ENCODE measurements at regions not wholly inside any gene's neighbourhood (a gene's known extent, or its start where the extent isn't known, plus 50 kb on each side); places are given as distances from the start of the nearest gene placed in this dataset.
"Not testable (repeated sequence)": the region's sequence is repeated elsewhere in the genome, so short reads cannot be mapped to it uniquely, and the experiment has no call there.

GRCh38 chr17:43345515-43345914 lies 53.3 kb upstream of the ARL4D start:
- not testable (repeated sequence) for DNase-seq

DNA sequence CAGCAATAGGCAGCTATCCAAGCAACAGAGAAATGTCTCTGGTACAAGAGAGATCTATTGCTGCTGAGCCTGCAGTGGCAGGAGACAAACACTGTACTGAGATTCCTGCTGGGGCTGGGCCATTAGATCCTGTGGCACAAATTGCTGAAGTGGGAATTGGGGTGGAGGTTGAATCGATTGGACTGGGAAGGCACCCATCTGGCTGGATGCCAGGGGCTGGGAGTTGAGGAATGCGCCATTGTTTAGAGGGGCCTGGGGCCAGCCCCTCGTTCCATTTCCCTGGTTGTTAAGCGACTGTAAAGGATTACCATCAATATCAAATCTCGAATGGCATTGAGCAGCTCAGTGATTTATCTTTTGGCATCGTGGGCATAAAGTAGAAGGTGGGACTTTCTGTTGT lies 54.1 kb upstream of the ARL4D start:
- DNase-seq = no peak

DNA sequence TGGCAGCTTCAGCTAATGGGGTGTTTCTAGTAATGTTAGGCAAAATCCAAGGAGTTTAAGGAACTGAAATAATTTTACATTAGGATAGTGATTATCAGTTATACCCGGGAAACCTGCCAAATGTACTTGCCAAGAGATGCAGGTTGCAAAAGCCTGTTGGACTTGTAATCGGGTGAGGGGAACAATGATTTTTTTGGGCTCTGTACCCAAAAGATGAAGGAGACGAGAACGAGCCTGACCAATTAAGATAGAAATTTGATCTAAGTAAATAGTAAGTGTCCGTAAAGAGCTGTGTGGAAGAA lies 56.3 kb upstream of the ARL4D start:
- no peak for DNase-seq

- no peak for DNase-seq
Measured at GRCh38 chr17:43341715-43342588, 56.8 kb upstream of the ARL4D start.

DNA sequence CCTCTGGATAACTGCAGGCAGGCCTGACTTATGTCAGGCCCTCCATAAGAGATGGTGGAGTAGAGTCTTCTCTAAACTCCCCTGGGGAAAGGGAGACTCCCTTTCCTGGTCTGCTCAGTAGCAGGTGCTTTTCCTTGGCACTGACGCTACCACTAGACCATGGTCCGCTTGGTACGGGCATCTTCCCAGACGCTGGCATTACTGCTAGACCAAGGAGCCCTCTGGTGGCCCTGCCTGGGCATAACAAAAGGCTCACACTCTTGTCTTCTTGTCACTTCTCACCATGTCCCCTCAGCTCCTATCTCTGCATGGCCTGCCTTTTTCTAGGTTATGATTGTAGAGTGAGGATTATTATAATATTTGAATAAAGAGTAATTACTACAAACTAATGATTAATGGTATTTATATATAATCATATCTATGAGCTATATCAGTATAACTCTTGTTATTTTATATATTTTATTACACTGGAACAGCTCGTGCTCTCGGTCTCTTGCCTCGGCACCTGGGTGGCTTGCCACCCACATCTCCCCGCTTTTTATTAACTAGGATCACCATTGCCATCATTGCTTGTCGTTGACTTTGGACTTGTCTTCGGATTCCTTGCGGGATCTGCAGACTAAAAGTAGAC lies 59.8 kb upstream of the ARL4D start:
- peak; percentile 83 for DNase-seq

DNA sequence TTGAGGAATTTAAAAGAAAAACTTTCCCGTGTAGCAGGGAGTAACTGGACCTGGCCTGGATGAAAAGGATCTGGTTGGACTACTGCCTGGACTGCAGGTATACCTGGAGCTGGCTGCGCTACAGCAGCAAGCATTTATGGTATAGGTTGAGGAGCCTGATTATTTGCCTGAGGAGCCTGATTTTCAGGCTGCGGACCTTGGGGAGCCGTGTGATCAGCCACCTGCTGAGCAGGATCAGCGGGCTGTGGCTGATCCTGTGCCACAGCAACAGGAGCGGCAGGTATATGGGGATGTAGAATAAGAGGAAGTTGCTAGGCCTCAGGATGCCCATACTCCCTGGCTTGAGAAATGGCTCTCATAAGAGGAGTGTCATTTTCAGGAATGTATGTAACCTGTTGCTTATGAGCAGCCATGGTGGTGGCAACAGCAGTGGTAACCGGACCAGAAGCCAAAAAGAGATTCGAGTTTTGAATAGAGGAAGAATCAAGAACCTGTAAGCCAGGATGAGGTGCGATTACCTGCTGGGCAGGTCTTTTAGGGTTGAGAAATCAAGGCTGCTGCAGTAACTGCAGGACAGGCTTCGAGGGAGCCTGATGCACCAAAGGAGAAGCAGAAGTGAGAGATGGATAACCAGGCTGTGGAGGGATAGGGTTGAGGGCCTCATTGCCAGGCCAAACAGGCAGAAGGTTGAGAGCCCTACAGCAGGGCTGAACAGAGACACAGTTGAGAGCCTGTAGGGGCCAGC lies 60.9 kb upstream of the ARL4D start:
- no peak for DNase-seq

DNA sequence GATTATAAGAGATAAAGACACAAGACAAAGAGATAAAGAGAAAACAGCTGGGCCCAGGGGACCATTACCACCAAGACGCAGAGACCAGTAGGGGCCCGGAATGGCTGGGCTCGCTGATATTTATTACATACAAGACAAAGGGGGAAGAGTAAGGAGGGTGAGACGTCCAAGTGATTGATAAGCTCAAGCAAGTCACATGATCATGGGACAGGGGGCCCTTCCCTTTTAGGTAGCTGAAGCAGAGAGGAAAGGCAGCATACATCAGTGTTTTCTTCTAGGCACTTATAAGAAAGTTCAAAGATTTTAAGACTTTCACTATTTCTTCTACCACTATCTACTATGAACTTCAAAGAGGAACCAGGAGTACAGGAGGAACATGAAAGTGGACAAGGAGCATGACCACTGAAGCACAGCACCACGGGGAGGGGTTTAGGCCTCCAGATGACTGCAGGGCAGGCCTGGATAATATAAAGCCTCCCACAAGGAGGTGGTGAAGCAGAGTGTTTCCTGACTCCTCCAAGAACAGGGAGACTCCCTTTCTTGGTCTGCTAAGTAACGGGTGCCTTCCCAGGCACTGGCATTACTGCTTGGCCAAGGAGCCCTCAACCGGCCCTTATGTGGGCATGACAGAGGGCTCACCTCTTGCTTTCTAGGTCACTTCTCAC lies 63.9 kb upstream of the ARL4D start:
- no peak for DNase-seq

DNA sequence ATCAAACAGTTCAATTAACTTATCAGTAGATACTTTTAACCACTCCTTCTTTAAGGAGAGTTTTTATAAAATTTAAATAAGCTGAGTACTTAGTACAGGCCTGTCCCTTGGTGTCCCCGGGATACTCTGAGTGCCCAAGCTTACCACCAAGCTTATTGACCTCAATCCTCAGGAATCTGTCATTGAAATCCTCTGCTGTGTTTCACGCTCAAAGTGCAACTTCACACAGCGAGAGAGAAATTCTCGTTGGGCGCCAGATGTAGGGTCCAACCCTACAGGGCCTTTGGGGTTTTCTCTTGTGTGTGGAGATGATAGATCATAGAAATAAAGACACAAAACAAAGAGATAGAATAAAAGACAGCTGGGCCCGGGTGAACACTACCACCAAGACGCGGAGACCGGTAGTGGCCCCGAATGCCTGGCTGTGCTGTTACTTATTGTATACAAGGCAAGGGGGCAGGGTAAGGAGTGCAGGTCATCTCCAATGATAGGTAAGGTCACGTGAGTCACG lies 65.3 kb upstream of the ARL4D start:
- no peak for DNase-seq

DNA sequence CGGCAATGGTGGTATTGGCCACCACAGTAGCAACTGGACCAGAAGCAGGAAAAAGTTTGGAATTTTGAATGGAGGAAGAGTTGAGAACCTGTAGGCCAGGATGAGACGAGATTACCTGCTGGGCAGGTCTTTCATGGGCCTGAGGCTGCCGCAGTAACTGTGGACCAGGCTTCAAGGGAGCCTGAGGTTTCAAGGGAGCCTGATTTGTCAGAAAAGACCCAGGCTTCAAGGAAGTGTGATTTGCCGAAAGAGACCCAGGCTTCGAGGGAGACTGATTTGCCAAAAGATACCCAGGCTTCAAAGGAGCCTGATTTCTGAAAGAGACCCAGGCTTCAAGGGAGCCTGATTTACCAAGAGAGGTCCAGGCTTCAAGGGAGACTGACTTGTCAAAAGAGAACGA lies 66.6 kb upstream of the ARL4D start:
- no peak for DNase-seq

DNA sequence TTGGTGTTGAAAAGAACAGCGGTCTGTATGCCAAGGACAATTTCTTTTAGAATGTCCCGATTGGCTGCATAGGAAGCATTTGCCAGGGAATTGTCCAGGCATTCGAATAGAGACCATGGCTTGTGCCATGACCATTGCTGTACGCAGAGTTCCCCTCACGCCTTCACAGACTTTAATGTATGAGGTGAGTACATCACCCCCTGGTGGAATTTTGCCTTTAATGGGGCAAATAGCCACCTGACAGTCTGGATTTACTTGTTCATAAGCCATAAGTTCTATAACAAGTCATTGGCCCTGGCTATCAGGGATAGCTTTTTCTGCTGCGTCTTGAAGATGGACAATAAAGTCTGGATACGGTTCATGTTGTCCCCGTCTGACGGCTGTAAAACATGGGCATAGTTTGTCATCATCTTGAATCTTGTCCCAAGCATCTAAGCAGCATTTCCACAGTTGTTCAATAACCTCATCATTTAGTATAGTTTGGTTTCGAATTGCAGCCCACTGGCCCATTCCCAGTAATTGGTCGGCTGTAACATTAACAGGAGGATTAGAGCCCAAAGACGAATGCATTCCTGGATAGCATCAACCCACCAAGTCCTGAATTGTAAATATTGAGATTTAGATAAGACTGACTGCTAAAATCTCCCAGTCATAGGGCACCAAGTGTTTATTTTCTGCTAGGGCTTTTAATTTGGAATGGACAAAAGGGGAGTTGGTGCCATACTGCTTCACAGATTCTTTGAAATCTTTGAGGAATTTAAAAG lies 67.7 kb upstream of the ARL4D start:
- DNase-seq = peak; percentile 42

DNA sequence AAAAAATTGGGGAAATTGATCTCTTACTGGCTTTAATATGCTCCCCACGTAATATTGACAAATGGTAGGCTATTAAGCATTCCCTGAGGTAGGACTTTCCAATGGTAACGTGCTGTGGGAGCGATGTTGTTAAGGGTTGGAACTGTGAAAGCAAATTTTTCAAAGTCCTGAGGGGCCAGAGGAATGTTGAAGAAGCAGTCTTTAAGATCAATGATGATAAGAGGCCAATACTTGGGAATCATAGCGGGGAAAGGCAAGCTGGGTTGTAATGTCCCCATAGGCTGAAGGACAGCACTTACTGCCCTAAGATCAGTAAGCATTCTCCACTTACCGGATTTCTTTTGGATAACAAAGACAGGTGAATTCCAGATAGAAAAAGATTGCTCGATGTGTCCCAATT lies 69.6 kb upstream of the ARL4D start:
- DNase-seq = no peak

DNA sequence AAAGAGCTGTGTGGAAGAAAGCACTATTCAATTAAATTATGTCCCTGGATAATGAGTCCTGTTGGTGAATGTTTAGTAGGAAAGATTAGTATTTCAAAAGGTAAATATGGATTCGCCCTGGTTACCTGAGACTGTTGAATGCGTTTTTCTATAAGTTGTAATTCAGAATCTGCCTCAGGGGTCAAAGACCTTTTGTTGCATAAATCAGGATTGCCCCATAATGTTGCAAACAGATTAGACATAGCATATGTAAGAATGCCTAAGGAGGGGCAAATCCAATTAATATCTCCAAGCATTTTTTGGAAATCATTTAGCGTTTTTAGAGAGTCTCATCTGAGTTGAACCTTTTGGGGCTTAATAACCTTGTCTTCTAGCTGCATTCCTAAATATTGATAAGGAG lies 70.1 kb upstream of the ARL4D start:
- no peak for DNase-seq

DNA sequence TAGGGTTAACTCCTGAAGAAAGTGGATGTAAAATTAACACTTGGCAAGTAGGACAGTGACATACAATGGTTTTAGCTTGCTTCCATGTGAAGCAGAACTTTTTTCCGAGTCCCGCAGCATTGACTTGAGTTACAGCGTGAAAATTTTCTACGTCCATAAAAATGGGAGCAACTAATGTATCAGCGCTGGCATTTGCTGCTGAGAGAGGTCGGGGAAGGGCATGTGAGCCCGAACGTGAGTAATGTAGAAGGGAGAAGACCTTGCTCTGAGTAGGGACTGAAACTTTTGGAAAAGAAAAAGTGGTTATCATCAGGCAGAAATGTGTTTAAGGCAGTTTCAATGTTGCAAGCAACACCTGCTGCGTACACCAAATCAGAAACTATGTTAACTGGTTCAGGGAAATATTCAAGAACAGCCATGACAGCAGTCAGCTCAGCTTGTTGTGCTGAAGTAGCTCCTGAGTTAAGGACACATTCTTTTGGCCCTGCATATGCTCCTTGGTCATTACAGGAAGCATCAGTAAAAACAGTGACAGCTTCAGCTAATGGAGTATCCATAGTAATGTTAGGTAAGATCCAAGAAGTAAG lies 70.9 kb upstream of the ARL4D start:
- no peak for DNase-seq

- no peak for DNase-seq
Measured at GRCh38 chr17:43327421-43327820, 71.4 kb upstream of the ARL4D start.

DNA sequence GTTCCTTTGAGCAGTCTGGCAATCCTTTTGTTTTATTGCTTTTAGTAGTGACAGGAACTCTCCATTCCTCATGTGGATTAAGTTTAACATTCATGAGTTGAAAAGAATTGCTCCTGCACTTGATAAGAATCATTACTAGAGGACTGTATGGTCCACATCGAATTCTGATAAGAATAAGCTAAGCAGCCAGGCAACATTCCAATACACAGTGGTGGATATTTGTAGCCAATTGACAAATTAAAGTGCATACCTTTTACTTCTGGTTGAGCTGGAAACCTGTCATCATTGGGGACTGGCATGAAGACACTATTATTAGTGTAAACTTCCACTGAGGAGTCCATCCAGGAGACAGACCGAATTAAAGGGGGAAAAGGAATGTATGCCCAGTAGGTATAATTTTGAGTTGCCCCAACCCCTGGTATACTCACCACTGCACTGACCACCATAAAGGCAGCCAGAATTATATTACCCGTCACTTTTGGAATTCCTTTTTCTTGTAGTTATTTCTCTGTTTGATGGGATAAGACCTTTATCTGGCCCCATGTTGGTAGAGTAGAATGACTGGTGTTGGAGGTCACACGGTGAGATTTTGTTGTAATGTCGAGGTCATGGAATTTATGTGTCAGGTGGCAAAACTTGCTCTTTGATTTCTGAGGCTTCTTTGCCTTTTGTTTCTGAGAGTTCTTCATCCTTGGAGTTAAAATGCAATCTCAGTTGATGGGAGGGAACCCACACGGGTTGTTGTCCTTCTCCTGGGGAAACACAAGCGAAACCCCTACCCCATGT lies 72.1 kb upstream of the ARL4D start:
- no peak for DNase-seq

DNA sequence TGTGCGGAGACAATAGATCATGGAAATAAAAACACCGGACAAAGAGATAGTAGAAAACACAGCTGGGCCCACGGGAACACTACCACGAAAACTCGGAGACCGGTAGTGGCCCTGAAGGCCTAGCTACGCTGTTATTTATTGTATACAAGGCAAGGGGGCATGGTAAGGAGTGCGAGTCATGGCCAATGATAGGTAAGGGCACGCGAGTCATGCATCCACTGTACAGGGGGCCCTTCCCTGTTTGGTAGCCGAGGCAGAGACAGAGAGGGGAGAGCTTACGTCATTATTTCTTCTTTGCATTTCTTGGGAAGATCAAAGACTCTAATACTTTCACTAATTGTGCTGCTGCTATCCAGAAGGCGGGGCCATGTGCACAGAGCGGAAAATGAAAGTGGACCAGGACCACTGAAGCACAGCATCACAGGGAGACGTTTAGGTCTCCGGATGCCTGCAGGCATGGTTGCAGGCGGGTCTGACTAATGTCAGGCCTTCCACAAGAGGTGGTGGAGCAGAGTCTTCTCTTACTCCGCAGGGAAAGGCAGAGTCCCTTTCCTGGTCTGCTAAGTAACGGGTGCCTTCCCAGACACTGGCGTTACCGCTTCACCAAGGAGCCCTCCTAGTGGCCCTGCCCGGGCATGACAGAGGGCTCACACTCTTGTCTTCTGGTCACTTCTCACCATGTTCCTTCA lies 74.4 kb upstream of the ARL4D start:
- DNase-seq = no peak

- DNase-seq = no peak
Measured at GRCh38 chr17:43319293-43320124, 79.3 kb upstream of the ARL4D start.

DNA sequence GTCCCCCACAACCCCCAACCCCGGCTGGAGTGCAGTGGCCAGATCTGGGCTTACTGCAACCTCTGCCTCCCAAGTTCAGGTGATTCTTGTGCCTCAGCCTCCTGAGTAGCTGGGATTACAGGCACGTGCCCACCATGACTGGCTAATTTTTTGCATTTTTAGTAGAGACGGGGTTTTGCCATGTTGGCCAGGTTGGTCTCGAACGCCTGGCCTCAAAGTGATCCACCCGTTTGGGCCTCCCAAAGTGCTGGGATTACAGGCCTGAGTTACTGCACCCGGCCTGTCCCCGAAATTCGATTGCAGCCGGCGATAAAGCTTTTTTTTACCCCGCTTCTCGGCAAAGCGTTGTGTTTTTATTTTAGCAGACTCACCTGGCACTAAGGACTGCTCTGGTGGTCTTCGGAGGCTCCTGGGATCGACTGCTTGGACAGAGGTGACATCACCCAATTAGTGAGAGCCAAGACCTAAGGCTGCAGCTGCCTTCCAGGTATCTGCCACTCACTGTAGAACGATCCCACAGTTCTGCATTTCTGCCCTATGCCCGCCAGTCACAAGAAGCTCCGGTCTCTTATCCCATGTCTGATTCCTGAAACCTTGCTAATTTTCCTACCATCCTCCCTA lies 82.2 kb upstream of the ARL4D start:
- DNase-seq = peak; percentile 69

GRCh38 chr17:43315858-43316521 lies 82.2 kb upstream of the RNU2-1 start:
- DNase-seq = no peak

Data from hematopoietic multipotent progenitor cell treated with erythropoietin and hydrocortisone succinate and interleukin-3 and kit ligand, for 4 days (in vitro differentiated cells).